ENCODE measurements at regions not wholly inside any gene's neighbourhood (a gene's known extent, or its start where the extent isn't known, plus 50 kb on each side); places are given as distances from the start of the nearest gene placed in this dataset.

- Mint-ChIP-seq H3K27ac (ENCODE audit: unreplicated experiment) (no peak overlapping the region), H3K4me1 (ENCODE audit: unreplicated experiment) (peaks cover 10% of the 10 kb centered on the region), H3K9me3 (ENCODE audit: unreplicated experiment) (peaks cover 12% of the 10 kb centered on the region), H3K36me3 (ENCODE audit: unreplicated experiment) (no peaks in the 10 kb centered on the region), H3K27me3 (ENCODE audit: unreplicated experiment) (no peaks in the 10 kb centered on the region), H3K4me3 (ENCODE audit: unreplicated experiment) (no peak overlapping the region)
- no peak for DNase-seq (ENCODE audit: extremely low spot score, unreplicated experiment)
- no peak for TF ChIP-seq CTCF (IDR thresholded peaks at IDR 0.05)
Measured at GRCh38 chr2:146814971-146815370, 1029.9 kb upstream of the ACVR2A start.

DNA sequence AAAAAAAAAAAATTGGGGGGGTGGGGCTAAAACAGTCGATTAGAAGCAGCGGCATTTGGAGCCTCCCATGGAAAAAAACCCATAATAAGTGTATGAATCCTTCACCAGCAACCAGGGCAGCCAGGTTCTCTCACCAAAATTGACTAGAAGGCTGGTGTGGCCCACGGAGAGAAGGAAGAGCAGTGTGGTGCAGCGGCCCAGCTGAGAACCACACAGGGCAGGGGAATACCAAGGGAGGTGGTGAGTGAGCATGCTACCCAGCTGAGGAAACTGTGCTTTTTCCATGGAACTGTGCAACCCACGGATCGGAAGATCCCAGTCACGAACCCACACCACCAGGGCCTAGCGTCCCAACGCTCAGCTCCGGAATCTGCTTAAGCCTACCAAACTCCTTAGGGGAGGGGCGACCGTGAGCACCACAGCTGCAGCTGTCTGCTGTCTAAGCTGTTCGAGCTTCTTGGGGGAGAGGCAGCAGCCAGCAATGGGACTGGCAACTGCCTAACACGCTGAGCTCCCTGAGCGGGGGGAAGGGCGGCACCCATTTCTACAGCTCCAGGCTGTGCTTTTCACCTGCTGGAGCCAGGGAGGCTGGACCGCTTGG is 1037.2 kb upstream of the ACVR2A start:
- DNase-seq (ENCODE audit: extremely low spot score, unreplicated experiment), result no peak
- Mint-ChIP-seq H3K9me3 (ENCODE audit: unreplicated experiment) (peaks cover 12% of the 10 kb centered on the region), H3K4me1 (ENCODE audit: unreplicated experiment) (no peaks in the 10 kb centered on the region), H3K4me3 (ENCODE audit: unreplicated experiment) (no peak overlapping the region), H3K36me3 (ENCODE audit: unreplicated experiment) (no peaks in the 10 kb centered on the region), H3K27me3 (ENCODE audit: unreplicated experiment) (no peaks in the 10 kb centered on the region), H3K27ac (ENCODE audit: unreplicated experiment) (no peak overlapping the region)
- TF ChIP-seq CTCF (IDR thresholded peaks at IDR 0.05), result no peak

- H3K27ac Mint-ChIP-seq (ENCODE audit: unreplicated experiment), result no peak overlapping the region
- H3K4me1 Mint-ChIP-seq (ENCODE audit: unreplicated experiment), result no peaks in the 10 kb centered on the region
- peaks cover 10% of the 10 kb centered on the region for H3K9me3 Mint-ChIP-seq (ENCODE audit: unreplicated experiment)
- no peak overlapping the region for H3K4me3 Mint-ChIP-seq (ENCODE audit: unreplicated experiment)
- no peaks in the 10 kb centered on the region for H3K27me3 Mint-ChIP-seq (ENCODE audit: unreplicated experiment)
- DNase-seq (ENCODE audit: extremely low spot score, unreplicated experiment), result no peak
- TF ChIP-seq CTCF (IDR thresholded peaks at IDR 0.05), result no peak
- H3K36me3 Mint-ChIP-seq (ENCODE audit: unreplicated experiment), result no peaks in the 10 kb centered on the region
Measured at GRCh38 chr2:146806364-146807005, 1038.3 kb upstream of the ACVR2A start.

- no peaks in the 10 kb centered on the region for H3K27me3 Mint-ChIP-seq (ENCODE audit: unreplicated experiment)
- peaks cover 4% of the 10 kb centered on the region for H3K9me3 Mint-ChIP-seq (ENCODE audit: unreplicated experiment)
- no peaks in the 10 kb centered on the region for H3K4me1 Mint-ChIP-seq (ENCODE audit: unreplicated experiment)
- H3K4me3 Mint-ChIP-seq (ENCODE audit: unreplicated experiment), result no peak overlapping the region
- H3K36me3 Mint-ChIP-seq (ENCODE audit: unreplicated experiment), result no peaks in the 10 kb centered on the region
- DNase-seq (ENCODE audit: extremely low spot score, unreplicated experiment), result no peak
- no peak for TF ChIP-seq CTCF (IDR thresholded peaks at IDR 0.05)
- H3K27ac Mint-ChIP-seq (ENCODE audit: unreplicated experiment), result no peak overlapping the region
Measured at GRCh38 chr2:146804288-146804687, 1040.5 kb upstream of the ACVR2A start.

GRCh38 chr2:146801886-146802285 is 1042.9 kb upstream of the ACVR2A start:
- Mint-ChIP-seq H3K9me3 (ENCODE audit: unreplicated experiment) (peaks cover 4% of the 10 kb centered on the region), H3K27me3 (ENCODE audit: unreplicated experiment) (peaks cover 3% of the 10 kb centered on the region), H3K4me3 (ENCODE audit: unreplicated experiment) (no peak overlapping the region), H3K27ac (ENCODE audit: unreplicated experiment) (no peak overlapping the region), H3K4me1 (ENCODE audit: unreplicated experiment) (no peaks in the 10 kb centered on the region), H3K36me3 (ENCODE audit: unreplicated experiment) (no peaks in the 10 kb centered on the region)
- DNase-seq (ENCODE audit: extremely low spot score, unreplicated experiment), result no peak
- TF ChIP-seq CTCF (IDR thresholded peaks at IDR 0.05), result no peak

Measured in osteocyte (in vitro differentiated cells).